ENCODE measurements at regions not wholly inside any gene's neighbourhood (a gene's known extent, or its start where the extent isn't known, plus 50 kb on each side); places are given as distances from the start of the nearest gene placed in this dataset.

- DNase-seq (ENCODE audit: extremely low read depth in 1 of 4, low spot score in 3 of 4) (no peak), FAIRE-seq (no peak), ATAC-seq (no peak)
- POLR2A ChIA-PET, result interaction anchor here (0.6 kb wide), 1 partner anchor 292 kb away, joined by 3 read pairs; no protein-coding TSS in a partner anchor
- Histone ChIP-seq H3K4me3 (no peak overlapping the region), H3K9me1 (ENCODE audit: control insufficient read depth, insufficient read depth, low read length) (no peaks in the 10 kb centered on the region), H3K9me3 (replicated peaks; ENCODE audit: control insufficient read depth, insufficient read depth, low read depth, low read length) (no peaks in the 10 kb centered on the region), H4K20me1 (replicated peaks; ENCODE audit: control insufficient read depth, insufficient read depth, low read length) (no peaks in the 10 kb centered on the region; the same call in 1 of the 2 replicates), H3K79me2 (ENCODE audit: control insufficient read depth, insufficient read depth, low read length) (no peaks in the 10 kb centered on the region), H2AFZ (ENCODE audit: low read depth, low read length) (no peak overlapping the region), H3K9ac (ENCODE audit: insufficient read depth in 1 of 2, low read depth in 2 of 2, low read length in 2 of 2) (no peak overlapping the region), H3K27ac (ENCODE audit: extremely low read depth, low read depth, low read length) (no peak overlapping the region), H3K4me1 (replicated peaks in 1 of 2; ENCODE audit: control insufficient read depth in 2 of 2, insufficient read depth in 2 of 2, low read length in 2 of 2) (no peaks in the 10 kb centered on the region), H3K27me3 (ENCODE audit: control insufficient read depth in 2 of 2, insufficient read depth in 2 of 2, low read length in 2 of 2) (peaks cover 10 to 68% of the 10 kb centered on the region in 2 experiments; a peak in 4 of 5 replicates), H3K4me2 (ENCODE audit: insufficient read depth, low read length) (no peak overlapping the region), H3K36me3 (ENCODE audit: control insufficient read depth, insufficient read depth, low read length) (no peaks in the 10 kb centered on the region)
- in situ Hi-C loops (cut with MboI), result no loop called here
- CTCF ChIA-PET (ENCODE audit: low intra/inter-chr PET ratio), result no interaction called here
- intact Hi-C loops (cut with micrococcal nuclease), result no loop called here
- 6% methylated on average over 7 of the region's 7 CpGs for WGBS (ENCODE audit: insufficient coverage, low coverage, missing lambda C conversion rate)
- TF ChIP-seq ARID3B (CRISPR knock-in tag; IDR thresholded peaks at IDR 0.05; ENCODE audit: borderline replicate concordance), result no peak
- TF ChIP-seq ARID4B (CRISPR knock-in tag; IDR thresholded peaks at IDR 0.05), result no peak
- TF ChIP-seq CTBP1 (IDR thresholded peaks at IDR 0.05; ENCODE audit: borderline replicate concordance), result no peak
- no peak for TF ChIP-seq E2F4 (CRISPR knock-in tag; IDR thresholded peaks at IDR 0.05; ENCODE audit: low read depth)
- no peak for TF ChIP-seq MCM7 (IDR thresholded peaks at IDR 0.05)
- no TSS peak for BruUV-seq (replicated peaks)
Observed at GRCh38 chr9:135275163-135275562, 187.7 kb downstream of the OLFM1 start.

Measured in K562 (cell line).